GM23338 (cell line): ENCODE measurements at regions not wholly inside any gene's neighbourhood (a gene's known extent, or its start where the extent isn't known, plus 50 kb on each side); places are given as distances from the start of the nearest gene placed in this dataset.

Experiments
- ATAC-seq: fragments of 200-7000 bp; cut with Tn5 transposase; 3 replicates; pipeline ENCODE4 v1.9.1; 2020
- DNase-seq: peaks from one replicate; pipeline ENCODE4 v3.0.0-alpha.2; 2015; ENCODE audit warnings: low spot score
- H2AFZ ChIP-seq: fragments of 200-600 bp; sonication (generic); 2 replicates; pipeline ENCODE4 v1.8.0; 2016; ENCODE audit warnings: antibody characterized with exemption, mild to moderate bottlenecking, moderate library complexity
- H3F3A ChIP-seq: fragments of 200-600 bp; sonication (generic); replicated peaks from 2 replicates; pipeline ENCODE4 v1.8.0; 2017; ENCODE audit warnings: antibody characterized with exemption, mixed run types, low read depth
- H3K27ac ChIP-seq: fragments of 200-600 bp; sonication (generic); 2 replicates; pipeline ENCODE4 v1.6.1; 2016; ENCODE audit warnings: low read depth
- H3K27me3 ChIP-seq: fragments of 200-600 bp; sonication (generic); 2 replicates; pipeline ENCODE4 v1.8.0; 2016; ENCODE audit warnings: mild to moderate bottlenecking, mixed run types, moderate library complexity; ENCODE audit not compliant: insufficient read depth
- H3K36me3 ChIP-seq: fragments of 200-600 bp; sonication (generic); 2 replicates; pipeline ENCODE4 v1.8.0; 2016; ENCODE audit warnings: mild to moderate bottlenecking; ENCODE audit not compliant: insufficient read depth
- H3K4me1 ChIP-seq: fragments of 200-600 bp; sonication (generic); 2 replicates; pipeline ENCODE4 v1.8.0; 2016; ENCODE audit warnings: mild to moderate bottlenecking, moderate library complexity; ENCODE audit not compliant: insufficient read depth
- H3K4me2 ChIP-seq: fragments of 200-600 bp; sonication (generic); 2 replicates; pipeline ENCODE4 v1.7.1; 2017; ENCODE audit warnings: mixed run types
- H3K4me3 ChIP-seq: fragments of 200-600 bp; sonication (generic); 2 replicates; pipeline ENCODE4 v1.6.1; 2016; ENCODE audit warnings: mixed run types
- H3K79me2 ChIP-seq: fragments of 200-600 bp; sonication (generic); replicated peaks from 2 replicates; pipeline ENCODE4 v1.8.0; 2017; ENCODE audit warnings: mild to moderate bottlenecking; ENCODE audit not compliant: insufficient read depth
- H3K9me2 ChIP-seq: fragments of 200-600 bp; sonication (generic); 2 replicates; pipeline ENCODE4 v1.8.0; 2017; ENCODE audit not compliant: insufficient read depth
- H4K20me1 ChIP-seq: fragments of 200-600 bp; sonication (generic); replicated peaks from 2 replicates; pipeline ENCODE4 v1.8.0; 2017; ENCODE audit warnings: mild to moderate bottlenecking; ENCODE audit not compliant: insufficient read depth
- H3K27ac Mint-ChIP-seq: 2 replicates; pipeline ENCODE4 v1.8.0; 2020; ENCODE audit warnings: inconsistent platforms, mild to moderate bottlenecking, moderate library complexity, mixed read lengths
- H3K27me3 Mint-ChIP-seq: 3 replicates; pipeline ENCODE4 v1.8.0; 2022; ENCODE audit warnings: low read depth, mild to moderate bottlenecking, moderate library complexity, mixed read lengths, inconsistent platforms; ENCODE audit not compliant: insufficient read depth, poor library complexity
- H3K36me3 Mint-ChIP-seq: 3 replicates; pipeline ENCODE4 v1.8.0; 2021; ENCODE audit warnings: low read depth, mild to moderate bottlenecking, inconsistent platforms, moderate library complexity, mixed read lengths
- H3K4me1 Mint-ChIP-seq: 3 replicates; pipeline ENCODE4 v1.8.0; 2020; ENCODE audit warnings: mild to moderate bottlenecking, inconsistent platforms, mixed read lengths
- H3K4me3 Mint-ChIP-seq: 3 replicates; pipeline ENCODE4 v1.8.0; 2021; ENCODE audit warnings: moderate library complexity, mild to moderate bottlenecking, inconsistent platforms, mixed read lengths
- H3K9me3 Mint-ChIP-seq: 3 replicates; pipeline ENCODE4 v1.8.0; 2020; ENCODE audit warnings: moderate library complexity, mild to moderate bottlenecking, inconsistent platforms, mixed read lengths
- CREB1 ChIP-seq: fragments of 250-450 bp; sonication (Bioruptor Pico); IDR thresholded peaks from 2 replicates; pipeline ENCODE4 v1.5.0; 2020; ENCODE audit warnings: low read depth, mild to moderate bottlenecking, moderate library complexity
- EZH2 ChIP-seq: fragments of 200-600 bp; sonication (generic); IDR thresholded peaks from one replicate; pipeline ENCODE4 v1.8.0; 2017; ENCODE audit warnings: antibody characterized with exemption, mild to moderate bottlenecking, low read depth; ENCODE audit not compliant: unreplicated experiment
- EZH2phosphoT487 ChIP-seq: fragments of 200-600 bp; sonication (generic); IDR thresholded peaks from one replicate; pipeline ENCODE4 v1.8.1; 2018; ENCODE audit warnings: antibody characterized with exemption; ENCODE audit not compliant: unreplicated experiment
- ZNF114 ChIP-seq: fragments of 250-450 bp; sonication (Bioruptor Pico); IDR thresholded peaks from 2 replicates; pipeline ENCODE4 v1.5.0; 2020; ENCODE audit warnings: mild to moderate bottlenecking, moderate library complexity
- ZNF462 ChIP-seq: fragments of 250-450 bp; sonication (Bioruptor Pico); IDR thresholded peaks from 2 replicates; pipeline ENCODE4 v1.5.0; 2020; ENCODE audit warnings: mild to moderate bottlenecking, moderate library complexity
- TF ChIP-seq, protein P1 (sequence below): IDR thresholded peaks from 2 replicates; pipeline ENCODE4 v1.6.1; 2016; ENCODE audit warnings: antibody characterized with exemption
- TF ChIP-seq, protein P2 (sequence below), 2 experiments: fragments of 200-600 bp in 1 of 2; sonication (generic) in 1 of 2; conservative IDR thresholded peaks; 2 replicates each; pipeline versions ENCODE4 v1.5.1 to v1.6.1; 2016 to 2017; ENCODE audit warnings: antibody characterized with exemption in 2 of 2, low read depth in 2 of 2, mild to moderate bottlenecking in 2 of 2, moderate library complexity in 1 of 2

GRCh38 chr4:38449506-38450174, 214.4 kb upstream of the KLF3 start:
- DNase-seq = peak; percentile 39
- TF ChIP-seq, protein P1, sequence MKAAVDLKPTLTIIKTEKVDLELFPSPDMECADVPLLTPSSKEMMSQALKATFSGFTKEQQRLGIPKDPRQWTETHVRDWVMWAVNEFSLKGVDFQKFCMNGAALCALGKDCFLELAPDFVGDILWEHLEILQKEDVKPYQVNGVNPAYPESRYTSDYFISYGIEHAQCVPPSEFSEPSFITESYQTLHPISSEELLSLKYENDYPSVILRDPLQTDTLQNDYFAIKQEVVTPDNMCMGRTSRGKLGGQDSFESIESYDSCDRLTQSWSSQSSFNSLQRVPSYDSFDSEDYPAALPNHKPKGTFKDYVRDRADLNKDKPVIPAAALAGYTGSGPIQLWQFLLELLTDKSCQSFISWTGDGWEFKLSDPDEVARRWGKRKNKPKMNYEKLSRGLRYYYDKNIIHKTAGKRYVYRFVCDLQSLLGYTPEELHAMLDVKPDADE = no peak
- TF ChIP-seq, protein P2, sequence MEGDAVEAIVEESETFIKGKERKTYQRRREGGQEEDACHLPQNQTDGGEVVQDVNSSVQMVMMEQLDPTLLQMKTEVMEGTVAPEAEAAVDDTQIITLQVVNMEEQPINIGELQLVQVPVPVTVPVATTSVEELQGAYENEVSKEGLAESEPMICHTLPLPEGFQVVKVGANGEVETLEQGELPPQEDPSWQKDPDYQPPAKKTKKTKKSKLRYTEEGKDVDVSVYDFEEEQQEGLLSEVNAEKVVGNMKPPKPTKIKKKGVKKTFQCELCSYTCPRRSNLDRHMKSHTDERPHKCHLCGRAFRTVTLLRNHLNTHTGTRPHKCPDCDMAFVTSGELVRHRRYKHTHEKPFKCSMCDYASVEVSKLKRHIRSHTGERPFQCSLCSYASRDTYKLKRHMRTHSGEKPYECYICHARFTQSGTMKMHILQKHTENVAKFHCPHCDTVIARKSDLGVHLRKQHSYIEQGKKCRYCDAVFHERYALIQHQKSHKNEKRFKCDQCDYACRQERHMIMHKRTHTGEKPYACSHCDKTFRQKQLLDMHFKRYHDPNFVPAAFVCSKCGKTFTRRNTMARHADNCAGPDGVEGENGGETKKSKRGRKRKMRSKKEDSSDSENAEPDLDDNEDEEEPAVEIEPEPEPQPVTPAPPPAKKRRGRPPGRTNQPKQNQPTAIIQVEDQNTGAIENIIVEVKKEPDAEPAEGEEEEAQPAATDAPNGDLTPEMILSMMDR (conservative IDR thresholded peaks at IDR 0.05; ENCODE audit: low read depth in 2 of 2) = peak; percentile 48 to 77
- no peak overlapping the region for H3K27ac ChIP-seq
- Mint-ChIP-seq H3K27ac (no peak overlapping the region), H3K9me3 (peaks cover 34% of the 10 kb centered on the region), H3K4me1 (no peaks in the 10 kb centered on the region), H3K36me3 (peaks cover 20% of the 10 kb centered on the region), H3K4me3 (no peak overlapping the region), H3K27me3 (peaks cover 3% of the 10 kb centered on the region)
- ATAC-seq = peak; percentile 78
- H2AFZ ChIP-seq = no peak overlapping the region; the same call in 1 of the 2 replicates
- no peaks in the 10 kb centered on the region for H3K27me3 ChIP-seq
- H3K4me2 ChIP-seq = no peak overlapping the region
- no peaks in the 10 kb centered on the region for H4K20me1 ChIP-seq
- no peaks in the 10 kb centered on the region for H3K79me2 ChIP-seq
- peaks cover 7% of the 10 kb centered on the region; the same call in 1 of the 2 replicates for H3K36me3 ChIP-seq
- no peaks in the 10 kb centered on the region for H3K9me2 ChIP-seq
- H3F3A ChIP-seq = no peaks in the 10 kb centered on the region
- H3K4me1 ChIP-seq = no peaks in the 10 kb centered on the region
- no peak overlapping the region for H3K4me3 ChIP-seq

DNA sequence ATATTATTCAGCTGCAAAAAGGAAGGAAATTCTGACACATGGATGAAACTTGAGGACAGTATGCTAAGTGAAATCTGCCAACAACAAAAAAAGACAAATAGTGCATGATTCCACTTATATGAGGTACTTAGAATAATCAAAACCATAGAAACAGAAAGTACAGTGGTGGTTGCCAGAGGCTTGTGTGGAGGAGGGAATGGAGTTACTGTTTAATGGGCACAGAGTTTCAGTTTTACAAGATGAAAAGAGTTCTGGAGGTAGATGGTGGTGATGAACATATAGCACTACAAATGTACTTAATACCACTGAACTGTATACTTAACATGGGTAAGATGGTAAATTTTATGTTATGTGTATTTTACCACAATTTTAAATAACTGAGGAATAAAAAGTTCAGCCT, 212.0 kb upstream of the KLF3 start:
- peaks cover 7% of the 10 kb centered on the region; the same call in 1 of the 2 replicates for H3K36me3 ChIP-seq
- H3K27ac Mint-ChIP-seq = no peak overlapping the region
- no peak overlapping the region for H2AFZ ChIP-seq
- no peak for ATAC-seq
- H3K9me3 Mint-ChIP-seq = peaks cover 32% of the 10 kb centered on the region
- no peaks in the 10 kb centered on the region for H3F3A ChIP-seq
- no peaks in the 10 kb centered on the region for H3K27me3 ChIP-seq
- no peak overlapping the region for H3K4me3 Mint-ChIP-seq
- no peak for TF ChIP-seq ZNF462
- no peak for TF ChIP-seq EZH2phosphoT487
- TF ChIP-seq CREB1 = no peak
- TF ChIP-seq EZH2 = no peak
- no peak for TF ChIP-seq ZNF114 (CRISPR knock-in tag)
- TF ChIP-seq, protein P2 (conservative IDR thresholded peaks at IDR 0.05; ENCODE audit: low read depth in 2 of 2) = no peak
- TF ChIP-seq, protein P1 = no peak
- no peak overlapping the region for H3K4me3 ChIP-seq
- H3K36me3 Mint-ChIP-seq = peaks cover 20% of the 10 kb centered on the region
- DNase-seq = no peak
- no peaks in the 10 kb centered on the region for H4K20me1 ChIP-seq
- no peak overlapping the region for H3K27ac ChIP-seq
- no peaks in the 10 kb centered on the region for H3K4me1 ChIP-seq
- no peak overlapping the region for H3K4me2 ChIP-seq
- no peaks in the 10 kb centered on the region for H3K9me2 ChIP-seq
- H3K27me3 Mint-ChIP-seq = peaks cover 3% of the 10 kb centered on the region
- H3K4me1 Mint-ChIP-seq = no peaks in the 10 kb centered on the region
- H3K79me2 ChIP-seq = no peaks in the 10 kb centered on the region
